ENCODE measurements at regions not wholly inside any gene's neighbourhood (a gene's known extent, or its start where the extent isn't known, plus 50 kb on each side); places are given as distances from the start of the nearest gene placed in this dataset.

DNA sequence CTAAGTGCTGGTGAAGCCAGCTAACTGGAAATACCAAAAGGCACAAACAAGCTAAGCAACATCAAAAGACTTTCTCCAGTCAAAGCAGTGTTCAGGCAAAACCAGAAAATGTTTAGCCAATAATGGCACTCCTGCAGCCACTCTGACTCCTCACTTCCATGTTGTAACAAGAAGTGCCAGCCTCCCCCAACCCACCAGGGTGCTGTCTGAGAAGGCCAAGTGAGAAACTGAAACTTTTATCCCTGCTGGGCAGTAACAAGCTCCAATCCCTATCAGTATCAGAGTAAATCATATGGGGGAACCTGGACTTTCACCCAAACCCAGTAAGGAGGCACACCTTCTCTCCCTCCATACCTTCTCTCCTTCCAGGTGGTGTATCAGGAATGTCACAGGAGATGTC lies 414.8 kb upstream of the NMUR2 start:
- no peak for TF ChIP-seq EZH2 (IDR thresholded peaks at IDR 0.05; ENCODE audit: insufficient read depth, low read length)
- TF ChIP-seq, protein P1, sequence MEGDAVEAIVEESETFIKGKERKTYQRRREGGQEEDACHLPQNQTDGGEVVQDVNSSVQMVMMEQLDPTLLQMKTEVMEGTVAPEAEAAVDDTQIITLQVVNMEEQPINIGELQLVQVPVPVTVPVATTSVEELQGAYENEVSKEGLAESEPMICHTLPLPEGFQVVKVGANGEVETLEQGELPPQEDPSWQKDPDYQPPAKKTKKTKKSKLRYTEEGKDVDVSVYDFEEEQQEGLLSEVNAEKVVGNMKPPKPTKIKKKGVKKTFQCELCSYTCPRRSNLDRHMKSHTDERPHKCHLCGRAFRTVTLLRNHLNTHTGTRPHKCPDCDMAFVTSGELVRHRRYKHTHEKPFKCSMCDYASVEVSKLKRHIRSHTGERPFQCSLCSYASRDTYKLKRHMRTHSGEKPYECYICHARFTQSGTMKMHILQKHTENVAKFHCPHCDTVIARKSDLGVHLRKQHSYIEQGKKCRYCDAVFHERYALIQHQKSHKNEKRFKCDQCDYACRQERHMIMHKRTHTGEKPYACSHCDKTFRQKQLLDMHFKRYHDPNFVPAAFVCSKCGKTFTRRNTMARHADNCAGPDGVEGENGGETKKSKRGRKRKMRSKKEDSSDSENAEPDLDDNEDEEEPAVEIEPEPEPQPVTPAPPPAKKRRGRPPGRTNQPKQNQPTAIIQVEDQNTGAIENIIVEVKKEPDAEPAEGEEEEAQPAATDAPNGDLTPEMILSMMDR (IDR thresholded peaks at IDR 0.05; ENCODE audit: insufficient read depth, low read depth, low read length): no peak

Data from astrocyte (in vitro differentiated cells and primary cell).